GM19467 (cell line): ENCODE measurements at regions not wholly inside any gene's neighbourhood (a gene's known extent, or its start where the extent isn't known, plus 50 kb on each side); places are given as distances from the start of the nearest gene placed in this dataset.

ENCODE experiments used
- ATAC-seq: cut with Tn5 transposase; IDR thresholded peaks from one replicate; pipeline ENCODE4 v1.9.1; 2021; ENCODE audit warnings: mild to moderate bottlenecking, moderate library complexity; ENCODE audit not compliant: unreplicated experiment

DNA sequence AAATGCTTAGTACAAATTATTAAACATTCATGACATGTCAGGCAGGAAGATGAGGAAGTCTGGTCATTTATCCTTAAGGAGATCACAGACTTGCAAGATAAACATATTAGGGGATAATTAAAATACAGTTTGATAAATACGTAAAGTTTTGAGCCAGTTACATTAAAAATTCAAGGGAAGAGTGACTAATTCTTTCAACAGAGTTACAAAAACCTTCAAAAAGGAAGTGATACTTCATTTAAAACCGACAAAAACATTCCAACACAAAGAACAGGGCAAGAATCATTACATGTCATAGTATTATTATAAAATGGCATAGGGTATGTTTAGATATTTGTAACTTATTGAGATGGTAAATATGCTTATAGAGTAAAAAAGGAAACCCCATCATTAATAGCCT lies 636.0 kb downstream of the NR4A2 start:
- no peak for ATAC-seq

DNA sequence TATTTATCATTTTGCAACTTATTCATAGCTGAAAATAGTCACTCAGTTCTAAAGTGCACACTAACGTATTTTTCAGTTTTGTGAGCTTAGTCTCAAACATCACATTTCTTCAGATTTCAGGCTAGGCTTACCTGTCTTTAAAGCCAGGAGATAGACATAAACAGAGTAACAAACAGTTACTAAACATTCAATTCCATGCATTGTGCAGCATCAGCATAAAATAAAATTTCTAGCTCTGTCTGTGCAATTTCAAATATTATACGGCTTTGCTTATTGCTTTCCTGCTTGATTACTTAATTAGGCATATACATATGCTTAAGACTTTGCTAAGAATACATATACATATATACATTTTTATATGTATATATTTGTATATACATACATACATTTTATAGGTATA lies 637.0 kb downstream of the NR4A2 start:
- ATAC-seq: no peak

- ATAC-seq: no peak
Measured at GRCh38 chr2:155692856-155693255, 639.7 kb downstream of the NR4A2 start.

GRCh38 chr2:155692106-155692505 lies 640.4 kb downstream of the NR4A2 start:
- ATAC-seq: no peak

DNA sequence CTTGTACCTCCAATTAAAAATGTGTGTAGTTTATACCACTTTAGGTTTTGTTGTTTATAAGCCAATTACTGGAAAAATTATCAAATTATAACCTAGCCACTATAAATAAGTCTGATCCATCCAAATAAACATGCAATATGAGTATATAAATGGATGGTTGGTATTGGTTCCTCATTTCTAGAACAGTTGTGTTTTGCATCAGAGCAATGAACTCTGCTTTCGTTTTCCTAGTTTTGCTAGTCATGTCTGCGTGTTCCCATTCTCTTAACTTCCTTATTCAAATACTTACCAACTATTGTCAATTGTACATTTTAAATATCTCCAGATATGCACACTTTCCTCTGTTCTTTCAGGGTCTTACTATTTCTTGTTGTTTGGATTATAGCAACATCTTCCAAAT lies 641.7 kb downstream of the NR4A2 start:
- ATAC-seq: peak; percentile 74

GRCh38 chr2:155689791-155690190 lies 642.7 kb downstream of the NR4A2 start:
- ATAC-seq: no peak

- ATAC-seq: no peak
Measured at GRCh38 chr2:155687181-155687580, 645.3 kb downstream of the NR4A2 start.

- no peak for ATAC-seq
Measured at GRCh38 chr2:155679647-155680046, 652.9 kb downstream of the NR4A2 start.

DNA sequence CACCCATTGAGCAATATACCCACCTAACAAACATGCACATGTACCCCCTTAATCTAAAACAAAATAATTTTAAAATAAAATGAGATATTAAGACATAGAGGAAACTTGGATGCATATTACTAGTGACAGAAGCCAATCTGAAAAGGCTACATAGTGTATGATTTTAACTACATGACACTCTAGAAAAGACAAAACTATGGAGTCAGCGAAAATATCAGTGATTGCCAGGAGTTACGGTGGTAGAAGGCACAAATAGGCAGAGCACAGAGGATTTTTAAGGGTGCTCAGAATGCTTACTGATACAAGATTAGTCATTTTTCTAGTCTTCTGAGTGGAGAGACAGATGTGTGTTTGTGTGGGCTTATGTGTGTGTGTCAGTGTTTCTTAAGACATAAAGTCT lies 656.6 kb downstream of the NR4A2 start:
- no peak for ATAC-seq

DNA sequence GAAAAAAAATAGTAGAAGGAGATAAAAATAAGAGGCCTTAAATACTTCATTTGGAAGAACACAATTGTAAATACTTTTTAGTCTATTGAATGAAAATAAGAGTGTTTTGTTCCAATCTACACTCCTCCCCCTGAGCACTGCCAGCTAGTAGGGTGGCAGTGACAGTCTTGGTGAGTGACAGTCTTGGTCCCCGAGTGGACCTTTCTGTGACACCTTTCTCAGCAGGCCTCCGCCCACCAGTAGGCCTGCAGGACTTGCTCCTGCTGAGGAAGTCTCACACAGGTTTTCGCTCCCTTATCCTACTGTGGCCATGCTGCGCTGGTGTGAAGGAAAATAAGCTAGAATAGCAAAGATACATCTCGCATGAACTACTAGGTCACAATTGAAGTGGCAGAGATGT lies 666.8 kb downstream of the NR4A2 start:
- ATAC-seq: no peak

GRCh38 chr2:155663265-155663664 lies 669.3 kb downstream of the NR4A2 start:
- ATAC-seq: no peak

- ATAC-seq: no peak
Measured at GRCh38 chr2:155662224-155662623, 670.3 kb downstream of the NR4A2 start.

DNA sequence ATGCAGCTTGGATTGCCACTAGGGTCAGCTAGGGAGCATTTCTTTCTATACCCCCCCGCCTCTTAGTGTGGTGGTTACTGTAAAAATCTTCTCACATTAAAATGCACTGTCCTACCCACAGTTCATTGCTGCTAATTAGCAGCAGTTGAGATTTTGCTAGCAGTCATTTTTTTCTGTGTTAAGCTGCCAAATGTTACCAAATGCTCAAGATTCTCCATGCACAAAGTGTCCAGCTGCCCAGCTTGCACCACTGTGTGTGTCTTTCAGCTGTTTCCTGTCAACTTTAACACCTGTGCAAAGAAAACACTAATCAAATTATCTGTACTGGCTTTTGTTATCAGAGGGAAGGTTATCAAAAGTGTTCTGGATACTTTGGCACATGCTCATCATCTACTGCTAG lies 679.3 kb downstream of the NR4A2 start:
- no peak for ATAC-seq

- no peak for ATAC-seq
Measured at GRCh38 chr2:155651851-155652250, 680.7 kb downstream of the NR4A2 start.

GRCh38 chr2:155645791-155646190 lies 686.7 kb downstream of the NR4A2 start:
- no peak for ATAC-seq

- ATAC-seq: no peak
Measured at GRCh38 chr2:155643056-155643775, 689.3 kb downstream of the NR4A2 start.

- no peak for ATAC-seq
Measured at GRCh38 chr2:155633887-155634570, 698.5 kb downstream of the NR4A2 start.

DNA sequence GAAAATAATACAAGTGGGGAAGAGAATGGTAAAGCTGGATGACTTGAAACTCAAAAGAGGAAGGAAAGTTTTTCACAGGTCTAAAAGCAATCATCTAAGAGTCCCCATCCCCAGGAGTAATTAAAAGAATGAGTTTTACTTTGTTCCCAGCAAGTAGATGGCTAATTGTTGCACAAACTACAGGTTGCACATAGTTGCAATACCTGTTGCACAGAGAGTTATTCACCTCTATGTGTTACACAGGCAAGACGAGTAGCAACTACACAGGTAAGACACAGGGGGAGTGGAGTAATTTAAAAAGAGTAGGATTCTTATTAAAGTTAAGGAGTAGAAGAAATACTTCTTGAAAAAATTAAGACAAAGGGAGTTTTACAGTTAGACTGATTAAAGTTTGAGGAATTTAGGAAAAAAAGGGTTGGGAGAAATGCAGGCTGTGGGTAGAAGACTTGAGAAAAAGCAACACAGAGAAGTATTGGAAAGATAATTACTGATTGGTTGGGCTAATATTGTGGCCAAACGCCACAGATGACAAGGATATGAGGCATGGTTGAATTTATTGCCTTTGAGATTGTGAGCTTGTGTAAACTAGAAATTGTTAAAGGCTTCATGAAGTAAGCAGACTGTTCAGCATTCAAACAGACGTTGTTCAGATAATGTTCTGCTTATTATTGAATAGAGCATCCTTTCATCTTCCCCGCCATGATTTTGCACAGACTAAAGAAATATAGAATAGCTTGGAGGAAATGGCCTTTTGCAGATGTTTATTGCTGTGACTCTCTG lies 699.3 kb downstream of the NR4A2 start:
- ATAC-seq: no peak

GRCh38 chr2:155630760-155631159 lies 701.8 kb downstream of the NR4A2 start:
- no peak for ATAC-seq

DNA sequence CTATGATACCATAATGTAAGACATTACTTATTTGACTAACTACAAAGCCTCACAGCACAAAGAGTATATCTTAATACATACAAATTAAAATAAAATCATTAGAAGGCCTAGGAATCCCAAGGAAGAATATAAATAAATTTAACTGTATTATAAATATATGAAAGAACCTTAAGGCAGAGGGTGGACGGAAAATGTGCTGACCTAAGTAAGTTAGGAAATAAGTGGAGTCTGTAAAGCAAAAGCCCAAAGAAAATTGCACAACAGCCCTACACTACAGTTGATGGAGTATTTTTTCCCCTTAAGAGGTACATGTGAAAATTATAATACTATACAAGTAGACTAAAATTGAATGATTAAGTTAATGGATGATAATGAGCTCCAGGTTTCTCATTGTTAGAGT lies 710.1 kb downstream of the NR4A2 start:
- ATAC-seq: no peak

- ATAC-seq: no peak
Measured at GRCh38 chr2:155600914-155601760, 731.4 kb downstream of the NR4A2 start.
